H1 (cell line): ENCODE measurements at regions not wholly inside any gene's neighbourhood (a gene's known extent, or its start where the extent isn't known, plus 50 kb on each side); places are given as distances from the start of the nearest gene placed in this dataset.

Experiments
- CTCF ChIA-PET: fragments of 300-600 bp; sonication (Branson Sonifier 250); formaldehyde crosslinking; loops from one replicate; lab custom pipeline; 2021; ENCODE audit not compliant: partially characterized antibody; lab: Charles Lee
- POLR2A ChIA-PET: fragments of 300-600 bp; sonication (Branson Sonifier 250); formaldehyde crosslinking; loops from one replicate; lab custom pipeline; 2021; ENCODE audit warnings: inconsistent platforms; ENCODE audit not compliant: partially characterized antibody; lab: Charles Lee
- DNase-seq, 2 experiments: peaks; one replicate each; pipeline versions ENCODE4 v3.0.0 to v3.0.0-alpha.2; 2010 to 2022; ENCODE audit warnings: low spot score in 2 of 2, low read depth in 1 of 2, mixed read lengths in 1 of 2
- FAIRE-seq: peaks from 2 replicates; lab custom pipeline; 2011; peaks lifted over from hg19 to GRCh38; lab: Jason Lieb, UNC
- H2AFZ ChIP-seq: 2 replicates; pipeline ENCODE4 v1.8.1; 2012; ENCODE audit warnings: low read length, inconsistent platforms
- H2AK5ac ChIP-seq: 2 replicates; pipeline ENCODE4 v1.6.1; 2013; ENCODE audit warnings: low read depth, low read length
- H2BK120ac ChIP-seq: replicated peaks from 2 replicates; pipeline ENCODE3; 2013; ENCODE audit warnings: low read depth, low read length, inconsistent platforms
- H2BK12ac ChIP-seq: 2 replicates; pipeline ENCODE4 v1.6.1; 2013; ENCODE audit warnings: low read depth, low read length
- H2BK15ac ChIP-seq: 2 replicates; pipeline ENCODE4 v1.6.1; 2013; ENCODE audit warnings: low read length
- H2BK20ac ChIP-seq: 2 replicates; pipeline ENCODE4 v1.6.1; 2013; ENCODE audit warnings: low read length
- H2BK5ac ChIP-seq: 2 replicates; pipeline ENCODE4 v1.6.1; 2013; ENCODE audit warnings: low read depth, low read length
- H3K14ac ChIP-seq: 2 replicates; pipeline ENCODE4 v1.6.1; 2013; ENCODE audit warnings: inconsistent platforms; ENCODE audit not compliant: insufficient read length
- H3K18ac ChIP-seq: 2 replicates; pipeline ENCODE4 v1.6.1; 2013; ENCODE audit warnings: low read length; ENCODE audit errors: extremely low read depth
- H3K23ac ChIP-seq: 2 replicates; pipeline ENCODE4 v1.6.1; 2013; ENCODE audit warnings: inconsistent platforms; ENCODE audit not compliant: insufficient read length
- H3K23me2 ChIP-seq: 2 replicates; pipeline ENCODE4 v1.6.1; 2013; ENCODE audit warnings: low read depth, low read length
- H3K27ac ChIP-seq: 2 replicates; pipeline ENCODE4 v1.6.1; 2011; ENCODE audit warnings: low read depth, low read length, inconsistent platforms
- H3K27me3 ChIP-seq, 4 experiments: replicated peaks in 1 of 4; 1 replicate in 1 of 4; 2 replicates in 3 of 4; pipeline versions ENCODE4 v1.6.1 to v1.8.1; 2011 to 2013; ENCODE audit warnings: low read length in 3 of 4, mild to moderate bottlenecking in 3 of 4, inconsistent platforms in 2 of 4, mixed read lengths in 2 of 4, moderate library complexity in 1 of 4; ENCODE audit not compliant: control insufficient read depth in 3 of 4, insufficient read depth in 3 of 4; ENCODE audit errors: extremely low read depth in 1 of 4
- H3K36me3 ChIP-seq, 4 experiments: 2 replicates each; pipeline versions ENCODE4 v1.6.1 to v1.8.1; 2011 to 2013; ENCODE audit warnings: mild to moderate bottlenecking in 4 of 4, low read length in 3 of 4, moderate library complexity in 2 of 4, control low read depth in 1 of 4, inconsistent platforms in 1 of 4; ENCODE audit not compliant: insufficient read depth in 4 of 4, control insufficient read depth in 2 of 4
- H3K4ac ChIP-seq: replicated peaks from 2 replicates; pipeline ENCODE3; 2013; ENCODE audit warnings: low read length, low read depth, mixed read lengths, inconsistent platforms; ENCODE audit not compliant: insufficient read length
- H3K4me1 ChIP-seq, 4 experiments: replicated peaks in 1 of 4; 1 replicate in 1 of 4; 2 replicates in 3 of 4; pipeline versions ENCODE4 v1.6.1 to v1.8.1; 2011 to 2013; ENCODE audit warnings: low read length in 3 of 4, inconsistent platforms in 2 of 4, mixed read lengths in 1 of 4; ENCODE audit not compliant: insufficient read depth in 4 of 4, control insufficient read depth in 3 of 4
- H3K4me2 ChIP-seq, 2 experiments: 2 replicates each; pipeline versions ENCODE4 v1.6.1 to v1.8.1; 2011 to 2013; ENCODE audit warnings: low read depth in 2 of 2, low read length in 2 of 2, control low read depth in 1 of 2, inconsistent platforms in 1 of 2, mild to moderate bottlenecking in 1 of 2; ENCODE audit not compliant: insufficient read depth in 1 of 2
- H3K4me3 ChIP-seq, 4 experiments: fragments of 200-600, 300-600 bp in 1 of 4; sonication (generic), shearing (Covaris generic), sonication (Bioruptor Twin) in 1 of 4; 2 replicates each; pipeline versions ENCODE4 v1.5.1 to v1.8.1; 2011 to 2016; ENCODE audit warnings: low read length in 4 of 4, low read depth in 3 of 4, control low read depth in 2 of 4, inconsistent platforms in 2 of 4, mild to moderate bottlenecking in 2 of 4, mixed read lengths in 1 of 4, moderate library complexity in 1 of 4; ENCODE audit not compliant: insufficient read depth in 2 of 4; ENCODE audit errors: extremely low read depth in 1 of 4
- H3K56ac ChIP-seq: replicated peaks from 2 replicates; pipeline ENCODE3; 2013; ENCODE audit warnings: low read depth, mild to moderate bottlenecking, mixed read lengths, low read length, inconsistent platforms; ENCODE audit not compliant: insufficient read length
- H3K79me1 ChIP-seq: 2 replicates; pipeline ENCODE4 v1.6.1; 2013; ENCODE audit warnings: low read depth, low read length, control low read depth
- H3K79me2 ChIP-seq, 2 experiments: 2 replicates each; pipeline versions ENCODE4 v1.6.1 to v1.8.1; 2012 to 2013; ENCODE audit warnings: low read length in 2 of 2, mild to moderate bottlenecking in 2 of 2, inconsistent platforms in 1 of 2; ENCODE audit not compliant: insufficient read depth in 2 of 2, control insufficient read depth in 1 of 2
- H3K9ac ChIP-seq, 4 experiments: replicated peaks in 1 of 4; 1 replicate in 1 of 4; 2 replicates in 3 of 4; pipeline versions ENCODE4 v1.6.1 to v1.8.1; 2011 to 2013; ENCODE audit warnings: low read depth in 3 of 4, low read length in 3 of 4, control low read depth in 2 of 4, mild to moderate bottlenecking in 2 of 4, moderate library complexity in 2 of 4, inconsistent platforms in 1 of 4; ENCODE audit errors: extremely low read depth in 1 of 4
- H3K9me3 ChIP-seq, 2 experiments: 2 replicates each; pipeline versions ENCODE4 v1.6.1 to v1.8.1; 2012 to 2013; ENCODE audit warnings: mild to moderate bottlenecking in 2 of 2, moderate library complexity in 2 of 2, control low read depth in 1 of 2, inconsistent platforms in 1 of 2, low read depth in 1 of 2, low read length in 1 of 2, mixed read lengths in 1 of 2; ENCODE audit not compliant: insufficient read depth in 2 of 2
- H4K20me1 ChIP-seq, 2 experiments: replicated peaks in 1 of 2; 2 replicates each; pipeline versions ENCODE3 to v1.8.1; 2011 to 2013; ENCODE audit warnings: inconsistent platforms in 2 of 2, low read length in 2 of 2, mild to moderate bottlenecking in 1 of 2; ENCODE audit not compliant: insufficient read depth in 2 of 2, control insufficient read depth in 1 of 2
- H4K5ac ChIP-seq: 2 replicates; pipeline ENCODE4 v1.6.1; 2013; ENCODE audit warnings: low read length, low read depth, mixed read lengths, inconsistent platforms; ENCODE audit not compliant: insufficient read length
- H4K8ac ChIP-seq: 2 replicates; pipeline ENCODE4 v1.8.0; 2013; ENCODE audit warnings: mild to moderate bottlenecking, moderate library complexity, low read length, inconsistent platforms; ENCODE audit not compliant: insufficient read depth; ENCODE audit errors: extremely low read depth
- H4K91ac ChIP-seq: replicated peaks from 2 replicates; pipeline ENCODE3; 2013; ENCODE audit warnings: low read length, mixed read lengths, inconsistent platforms; ENCODE audit not compliant: insufficient read length
- ASH2L ChIP-seq: fragments of 200-600, 300-600 bp; sonication (generic); IDR thresholded peaks from one replicate; pipeline ENCODE4 v1.7.1; 2017; ENCODE audit warnings: low read length
- CBX5 ChIP-seq: fragments of 300-800, 300-1000 bp; sonication (generic); IDR thresholded peaks from 2 replicates; pipeline ENCODE4 v1.7.1; 2016; ENCODE audit warnings: antibody characterized with exemption, low read length, low read depth
- CEBPB ChIP-seq: IDR thresholded peaks from 2 replicates; pipeline ENCODE4 v1.6.1; 2012; ENCODE audit warnings: low read depth, low read length
- CTBP2 ChIP-seq: IDR thresholded peaks from 2 replicates; pipeline ENCODE4 v1.7.0; 2011; ENCODE audit warnings: borderline replicate concordance, mild to moderate bottlenecking, moderate library complexity, mixed read lengths, low read length; ENCODE audit not compliant: insufficient read depth, insufficient read length
- CTCF ChIP-seq, 3 experiments: IDR thresholded peaks; 1 replicate in 2 of 3; 2 replicates in 1 of 3; pipeline versions ENCODE4 v1.5.1 to v1.6.1; 2011; ENCODE audit warnings: low read length in 3 of 3, mild to moderate bottlenecking in 3 of 3, inconsistent platforms in 2 of 3, low read depth in 1 of 3, moderate library complexity in 1 of 3; ENCODE audit not compliant: insufficient read depth in 1 of 3; ENCODE audit errors: control extremely low read depth in 1 of 3
- E2F6 ChIP-seq: IDR thresholded peaks from 2 replicates; pipeline ENCODE4 v1.6.1; 2012; ENCODE audit warnings: inconsistent platforms
- EZH2 ChIP-seq: fragments of 200-600 bp; sonication (generic); IDR thresholded peaks from 2 replicates; pipeline ENCODE4 v1.7.1; 2012; ENCODE audit warnings: low read depth, mild to moderate bottlenecking, moderate library complexity, low read length, inconsistent platforms; ENCODE audit not compliant: severe bottlenecking
- KDM4A ChIP-seq: IDR thresholded peaks from one replicate; pipeline ENCODE4 v1.7.1; 2012; ENCODE audit warnings: low read depth, mild to moderate bottlenecking, moderate library complexity, low read length, inconsistent platforms; ENCODE audit not compliant: severe bottlenecking
- RFX5 ChIP-seq: IDR thresholded peaks from 2 replicates; pipeline ENCODE4 v1.6.1; 2011; ENCODE audit warnings: low read depth, low read length, improper control_type of control experiment, borderline replicate concordance
- SAP30 ChIP-seq: fragments of 300-600 bp; sonication (generic); IDR thresholded peaks from 2 replicates; pipeline ENCODE4 v1.7.1; 2012; ENCODE audit warnings: low read length, moderate library complexity, mild to moderate bottlenecking, inconsistent platforms; ENCODE audit not compliant: insufficient read depth, insufficient replicate concordance
- TBP ChIP-seq: IDR thresholded peaks from 2 replicates; pipeline ENCODE4 v1.6.1; 2011; ENCODE audit warnings: low read depth, low read length, improper control_type of control experiment
- WGBS, 2 experiments: shearing (Covaris generic) in 1 of 2; methylation state at CpG; one replicate each; pipeline versions ENCODE4 v1.1.6 to v1.1.7; 2013 to 2015; ENCODE audit warnings: low lambda C conversion rate in 2 of 2, mixed read lengths in 2 of 2, inconsistent platforms in 1 of 2, low coverage in 1 of 2, missing lambda C conversion rate in 1 of 2; ENCODE audit not compliant: insufficient replicate concordance in 2 of 2, insufficient coverage in 1 of 2, insufficient read length in 1 of 2; ENCODE audit errors: extremely low coverage in 1 of 2, missing lambda C conversion rate in 1 of 2; 5-methylcytosine and 5-hydroxymethylcytosine counted together

GRCh38 chr11:133676265-133676664 lies 144.0 kb upstream of the OPCML start:
- Histone ChIP-seq H3K79me2 (no peaks in the 10 kb centered on the region), H3K14ac (no peak overlapping the region), H3K4me3 (no peak overlapping the region), H2BK15ac (no peak overlapping the region), H2BK12ac (no peak overlapping the region), H4K8ac (no peak overlapping the region), H3K4me1 (no peaks in the 10 kb centered on the region), H2AK5ac (no peak overlapping the region), H3K9me3 (no peaks in the 10 kb centered on the region), H2BK120ac (no peak overlapping the region), H3K27me3 (no peaks in the 10 kb centered on the region), H3K36me3 (no peaks in the 10 kb centered on the region), H4K20me1 (no peaks in the 10 kb centered on the region), H4K5ac (no peak overlapping the region), H3K23ac (no peak overlapping the region), H2BK5ac (no peak overlapping the region), H3K23me2 (no peaks in the 10 kb centered on the region; the same call in 1 of the 2 replicates), H3K56ac (no peak overlapping the region), H2AFZ (no peak overlapping the region), H3K79me1 (no peaks in the 10 kb centered on the region), H2BK20ac (no peak overlapping the region), H3K27ac (no peak overlapping the region), H4K91ac (no peak overlapping the region), H3K9ac (no peak overlapping the region), H3K4ac (no peak overlapping the region), H3K18ac (no peak overlapping the region), H3K4me2 (no peak overlapping the region)
- ChIA-PET CTCF (interaction anchor here (1.4 kb wide), 1 partner anchor 35 kb away, joined by 3 read pairs; no protein-coding TSS in a partner anchor), POLR2A (no interaction called here)
- FAIRE-seq (no peak), DNase-seq (no peak)
- 91% methylated on average over 1 of the region's 1 CpG; no CpG with 5 or more reads in 1 of the 2 experiments for WGBS, 2 experiments
- TF ChIP-seq CTCF (IDR thresholded peaks at IDR 0.05; ENCODE audit: control extremely low read depth in 1 of 3, insufficient read depth in 1 of 3, low read depth in 1 of 3, low read length in 3 of 3) (no peak), EZH2 (no peak), TBP (no peak), E2F6 (no peak), RFX5 (no peak), CTBP2 (no peak), CBX5 (no peak), SAP30 (no peak), KDM4A (no peak), ASH2L (no peak), CEBPB (no peak)
